Rectal smooth muscle tissue (tissue), 1 donor: ENCODE measurements at regions not wholly inside any gene's neighbourhood (a gene's known extent, or its start where the extent isn't known, plus 50 kb on each side); places are given as distances from the start of the nearest gene placed in this dataset.

Experiments
- H3K27ac ChIP-seq: one replicate; pipeline ENCODE4 v1.7.0; 2013; ENCODE audit warnings: low read depth, low read length, inconsistent platforms
- H3K27me3 ChIP-seq: one replicate; pipeline ENCODE4 v1.7.0; 2013; ENCODE audit warnings: low read length; ENCODE audit not compliant: control insufficient read depth, insufficient read depth
- H3K36me3 ChIP-seq: one replicate; pipeline ENCODE4 v1.7.0; 2013; ENCODE audit warnings: low read length; ENCODE audit not compliant: control insufficient read depth, insufficient read depth
- H3K4me1 ChIP-seq: one replicate; pipeline ENCODE4 v1.7.0; 2013; ENCODE audit warnings: low read length; ENCODE audit not compliant: control insufficient read depth, insufficient read depth
- H3K4me3 ChIP-seq: one replicate; pipeline ENCODE4 v1.7.0; 2013; ENCODE audit warnings: low read length
- H3K9ac ChIP-seq: one replicate; pipeline ENCODE4 v1.7.0; 2013; ENCODE audit warnings: low read length

GRCh38 chr4:81531410-81531809 lies 59.7 kb upstream of the RASGEF1B start:
- no peak overlapping the region for H3K4me3 ChIP-seq
- H3K36me3 ChIP-seq: no peaks in the 10 kb centered on the region
- no peak overlapping the region for H3K9ac ChIP-seq

DNA sequence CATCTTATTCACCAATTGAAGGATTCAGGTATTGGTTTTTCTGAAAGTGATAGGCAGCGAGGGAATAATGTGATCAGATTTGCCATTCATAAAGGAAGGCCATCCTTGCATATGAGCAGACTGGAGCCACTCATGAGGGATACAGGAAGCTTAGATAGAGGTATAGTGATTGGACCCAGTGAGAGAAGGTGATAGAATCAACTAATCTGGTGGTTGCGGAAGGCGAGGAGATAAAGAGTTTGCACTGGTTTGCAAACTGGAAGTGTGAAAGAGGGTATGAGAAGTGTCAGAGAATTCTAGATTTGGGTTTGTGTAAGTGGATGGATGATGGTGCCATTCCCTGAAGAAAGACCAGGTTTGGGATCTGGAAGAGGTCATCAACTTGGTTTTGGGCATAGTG lies 57.3 kb upstream of the RASGEF1B start:
- Histone ChIP-seq H3K27ac (no peak overlapping the region), H3K36me3 (no peaks in the 10 kb centered on the region)

More at GRCh38 chr4:81531410-81531809, 59.7 kb upstream of the RASGEF1B start:
- H3K4me1 ChIP-seq: no peaks in the 10 kb centered on the region
- H3K27me3 ChIP-seq: no peaks in the 10 kb centered on the region
- no peak overlapping the region for H3K27ac ChIP-seq

GRCh38 chr4:81528200-81528599 lies 56.5 kb upstream of the RASGEF1B start:
- no peaks in the 10 kb centered on the region for H3K4me1 ChIP-seq
- H3K27ac ChIP-seq: no peak overlapping the region
- H3K36me3 ChIP-seq: no peaks in the 10 kb centered on the region
- no peak overlapping the region for H3K4me3 ChIP-seq
- no peaks in the 10 kb centered on the region for H3K27me3 ChIP-seq
- H3K9ac ChIP-seq: no peak overlapping the region

More for the DNA sequence above, 57.3 kb upstream of the RASGEF1B start:
- H3K27me3 ChIP-seq: no peaks in the 10 kb centered on the region
- no peak overlapping the region for H3K9ac ChIP-seq
- H3K4me3 ChIP-seq: no peak overlapping the region
- H3K4me1 ChIP-seq: no peaks in the 10 kb centered on the region

DNA sequence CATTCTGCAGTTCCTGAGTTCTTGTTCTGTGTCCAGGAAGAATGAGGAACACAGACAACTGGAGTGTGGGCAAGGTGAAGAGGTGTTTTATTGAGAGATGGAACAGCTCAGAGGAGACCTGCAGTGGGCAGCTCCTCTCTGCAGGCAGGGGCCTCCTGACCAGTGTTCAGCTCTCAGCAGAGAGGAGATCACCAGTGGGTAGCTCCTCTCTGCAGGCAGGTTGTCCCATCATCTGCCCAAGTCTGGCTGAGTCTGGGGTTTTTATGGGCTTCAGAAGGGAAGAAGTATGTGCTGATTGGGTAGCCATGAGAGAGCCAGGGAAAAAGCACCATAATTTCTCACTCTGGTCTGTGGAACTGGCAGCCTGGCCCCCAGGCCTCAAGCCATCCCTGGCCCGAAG lies 56.0 kb upstream of the RASGEF1B start:
- Histone ChIP-seq H3K27me3 (no peaks in the 10 kb centered on the region), H3K27ac (no peak overlapping the region), H3K9ac (no peak overlapping the region), H3K4me1 (no peaks in the 10 kb centered on the region), H3K36me3 (no peaks in the 10 kb centered on the region), H3K4me3 (no peak overlapping the region)

DNA sequence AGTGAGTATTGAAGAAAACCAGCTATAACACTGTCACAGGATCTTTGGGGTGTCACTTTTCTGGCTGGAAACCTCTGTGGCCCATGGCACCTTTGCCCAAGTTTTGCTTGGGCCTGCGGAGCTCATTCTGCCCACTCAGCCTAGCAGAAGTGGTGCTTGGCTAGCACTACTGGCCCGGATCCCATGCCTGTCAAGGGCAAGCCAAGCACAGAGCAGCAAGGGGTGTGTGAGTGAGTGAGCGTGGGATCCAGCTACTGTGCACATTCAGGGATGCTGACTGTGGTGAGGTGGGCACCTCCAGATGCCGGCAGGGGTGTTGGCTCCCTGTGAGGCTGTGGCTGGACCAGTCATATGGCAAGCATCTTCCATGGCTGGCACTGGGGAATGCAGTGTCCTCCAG lies 55.4 kb upstream of the RASGEF1B start:
- no peaks in the 10 kb centered on the region for H3K36me3 ChIP-seq
- no peak overlapping the region for H3K27ac ChIP-seq
- H3K4me1 ChIP-seq: no peaks in the 10 kb centered on the region
- H3K4me3 ChIP-seq: no peak overlapping the region
- no peaks in the 10 kb centered on the region for H3K27me3 ChIP-seq
- H3K9ac ChIP-seq: no peak overlapping the region

DNA sequence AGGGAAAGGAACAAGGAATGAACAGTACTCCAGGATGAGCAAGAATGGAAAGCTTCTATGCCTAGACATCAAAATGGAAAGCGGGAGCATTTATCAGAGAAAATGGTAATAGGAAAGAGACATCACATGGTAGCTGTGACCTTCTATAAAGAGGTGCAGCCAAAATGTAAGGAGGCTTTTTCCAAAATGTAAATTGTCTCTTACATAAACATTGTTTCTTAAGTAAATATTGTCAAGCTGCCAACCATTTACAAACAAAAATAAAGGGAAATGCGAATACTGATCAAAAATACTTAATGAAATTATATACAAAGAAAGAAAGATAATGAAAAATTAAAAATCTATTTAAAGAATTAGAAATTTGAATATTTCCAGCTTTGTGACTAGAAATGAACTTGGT lies 55.0 kb upstream of the RASGEF1B start:
- Histone ChIP-seq H3K4me1 (no peaks in the 10 kb centered on the region), H3K36me3 (no peaks in the 10 kb centered on the region), H3K27me3 (no peaks in the 10 kb centered on the region), H3K27ac (no peak overlapping the region), H3K4me3 (no peak overlapping the region), H3K9ac (no peak overlapping the region)

DNA sequence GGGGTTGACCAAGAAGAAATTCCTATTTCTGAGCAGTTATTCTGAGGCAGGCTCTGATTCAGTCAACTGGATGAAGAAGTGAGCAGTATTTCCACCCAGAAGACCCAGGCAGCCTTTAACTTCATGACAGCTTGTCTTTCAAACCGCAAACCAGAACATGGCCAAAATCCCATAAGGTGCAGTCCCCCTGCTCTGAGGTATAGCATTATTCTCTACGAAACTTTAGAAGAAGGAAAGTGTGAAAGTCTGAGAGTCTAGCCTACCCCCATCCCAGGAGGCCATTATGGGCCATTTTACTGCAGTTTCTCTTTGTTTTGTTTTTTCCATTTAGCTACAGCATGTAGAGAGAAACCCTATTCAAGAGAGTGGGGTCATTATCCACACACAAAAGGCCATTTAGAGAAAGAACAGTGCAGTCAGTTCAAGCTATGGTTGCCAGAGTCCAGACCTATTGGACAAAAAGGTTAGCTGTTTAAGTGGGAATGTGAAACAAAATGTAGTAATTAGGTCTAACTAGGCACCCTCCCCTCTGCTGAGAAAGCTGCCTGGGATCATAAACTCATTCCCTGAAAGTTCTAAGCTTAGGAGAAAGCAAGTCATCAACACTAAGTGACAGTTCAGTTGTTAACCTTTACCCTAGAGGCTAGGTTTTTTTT lies 52.1 kb upstream of the RASGEF1B start:
- no peak overlapping the region for H3K27ac ChIP-seq
- H3K27me3 ChIP-seq: no peaks in the 10 kb centered on the region
- no peak overlapping the region for H3K9ac ChIP-seq

GRCh38 chr4:81522711-81523110 lies 51.0 kb upstream of the RASGEF1B start:
- H3K27ac ChIP-seq: no peak overlapping the region
- H3K4me1 ChIP-seq: no peaks in the 10 kb centered on the region
- no peak overlapping the region for H3K4me3 ChIP-seq
- H3K27me3 ChIP-seq: no peaks in the 10 kb centered on the region
- H3K9ac ChIP-seq: no peak overlapping the region
- no peaks in the 10 kb centered on the region for H3K36me3 ChIP-seq

More for the DNA sequence above, 52.1 kb upstream of the RASGEF1B start:
- no peak overlapping the region for H3K4me3 ChIP-seq
- H3K36me3 ChIP-seq: no peaks in the 10 kb centered on the region
- H3K4me1 ChIP-seq: no peaks in the 10 kb centered on the region

DNA sequence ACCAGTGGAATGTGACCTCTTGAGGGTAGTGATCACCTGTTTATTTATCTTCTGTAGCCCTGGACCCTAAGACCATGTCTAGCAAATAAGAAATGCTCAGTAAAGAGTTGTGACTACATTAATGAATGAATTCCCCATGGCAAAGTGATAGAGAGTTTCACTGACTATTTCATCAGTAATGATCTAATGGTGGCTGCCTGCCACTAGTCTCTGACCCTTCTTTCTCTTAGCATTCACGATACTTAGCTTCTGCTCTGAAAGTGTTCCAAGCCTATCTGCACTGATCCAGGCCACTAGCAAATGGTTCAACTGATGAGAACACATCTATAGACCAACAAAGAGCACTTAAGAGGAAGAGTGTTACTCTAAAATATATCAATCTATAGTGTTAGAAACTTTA lies 50.0 kb upstream of the RASGEF1B start:
- Histone ChIP-seq H3K36me3 (no peaks in the 10 kb centered on the region), H3K9ac (no peak overlapping the region), H3K27me3 (no peaks in the 10 kb centered on the region), H3K4me1 (no peaks in the 10 kb centered on the region), H3K27ac (no peak overlapping the region), H3K4me3 (no peak overlapping the region)
